ENCODE measurements at regions not wholly inside any gene's neighbourhood (a gene's known extent, or its start where the extent isn't known, plus 50 kb on each side); places are given as distances from the start of the nearest gene placed in this dataset.
"Not testable (repeated sequence)": the region's sequence is repeated elsewhere in the genome, so short reads cannot be mapped to it uniquely, and the experiment has no call there.

- DNase-seq = no peak
Measured at GRCh38 chr6:90887764-90888163, 300.9 kb upstream of the MAP3K7 start.

GRCh38 chr6:90885611-90886056 is 298.8 kb upstream of the MAP3K7 start:
- DNase-seq = no peak

- not testable (repeated sequence) for DNase-seq
Measured at GRCh38 chr6:90885137-90885536, 298.3 kb upstream of the MAP3K7 start.

- no peak for DNase-seq
Measured at GRCh38 chr6:90877616-90878015, 290.7 kb upstream of the MAP3K7 start.

GRCh38 chr6:90874931-90875330 is 288.1 kb upstream of the MAP3K7 start:
- DNase-seq = no peak

- DNase-seq = no peak
Measured at GRCh38 chr6:90872981-90873380, 286.1 kb upstream of the MAP3K7 start.

GRCh38 chr6:90870561-90870960 is 283.7 kb upstream of the MAP3K7 start:
- DNase-seq = no peak

GRCh38 chr6:90868656-90869055 is 281.8 kb upstream of the MAP3K7 start:
- no peak for DNase-seq

- DNase-seq = no peak
Measured at GRCh38 chr6:90868256-90868655, 281.4 kb upstream of the MAP3K7 start.

- DNase-seq = no peak
Measured at GRCh38 chr6:90865513-90865912, 278.6 kb upstream of the MAP3K7 start.

GRCh38 chr6:90863043-90863442 is 276.2 kb upstream of the MAP3K7 start:
- DNase-seq = no peak

- DNase-seq = no peak
Measured at GRCh38 chr6:90860822-90861601, 274.1 kb upstream of the MAP3K7 start.

- DNase-seq = no peak
Measured at GRCh38 chr6:90859612-90860011, 272.7 kb upstream of the MAP3K7 start.

GRCh38 chr6:90859056-90859455 is 272.2 kb upstream of the MAP3K7 start:
- DNase-seq = no peak

GRCh38 chr6:90849686-90850085 is 262.8 kb upstream of the MAP3K7 start:
- DNase-seq = no peak

GRCh38 chr6:90846824-90847223 is 260.0 kb upstream of the MAP3K7 start:
- no peak for DNase-seq

- peak; percentile 76 for DNase-seq
Measured at GRCh38 chr6:90835596-90836212, 248.8 kb upstream of the MAP3K7 start.

- DNase-seq = no peak
Measured at GRCh38 chr6:90829311-90829710, 242.4 kb upstream of the MAP3K7 start.

- no peak for DNase-seq
Measured at GRCh38 chr6:90820436-90820835, 233.6 kb upstream of the MAP3K7 start.

- no peak for DNase-seq
Measured at GRCh38 chr6:90819483-90819882, 232.6 kb upstream of the MAP3K7 start.

- DNase-seq = no peak
Measured at GRCh38 chr6:90818163-90818562, 231.3 kb upstream of the MAP3K7 start.

GRCh38 chr6:90816764-90817163 is 229.9 kb upstream of the MAP3K7 start:
- no peak for DNase-seq

- DNase-seq = peak; percentile 73
Measured at GRCh38 chr6:90811596-90812226, 224.8 kb upstream of the MAP3K7 start.

GRCh38 chr6:90809035-90809434 is 222.2 kb upstream of the MAP3K7 start:
- no peak for DNase-seq
